HEK293T (cell line): ENCODE measurements at regions not wholly inside any gene's neighbourhood (a gene's known extent, or its start where the extent isn't known, plus 50 kb on each side); places are given as distances from the start of the nearest gene placed in this dataset.
"Not testable (repeated sequence)": the region's sequence is repeated elsewhere in the genome, so short reads cannot be mapped to it uniquely, and the experiment has no call there.

Experiments
- CTCF ChIA-PET: fragments of 350-600 bp; formaldehyde crosslinking; extraction: SDS; loops from one replicate; lab custom pipeline; 2021; ENCODE audit warnings: antibody characterized with exemption, inconsistent platforms; lab: Yijun Ruan, JAX
- POLR2A ChIA-PET: fragments of 350-600 bp; formaldehyde crosslinking; extraction: SDS; loops from one replicate; lab custom pipeline; 2020; ENCODE audit warnings: antibody characterized with exemption, inconsistent platforms; lab: Yijun Ruan, JAX
- DNase-seq: peaks from one replicate; pipeline ENCODE4 v3.0.0; 2012; ENCODE audit warnings: mixed read lengths; ENCODE audit errors: extremely low spot score
- ARNT ChIP-seq: fragments of 450-650 bp; IDR thresholded peaks from 2 replicates; pipeline ENCODE4 v1.6.1; 2017; ENCODE audit warnings: mild to moderate bottlenecking
- BHLHE40 ChIP-seq: fragments of 450-650 bp; IDR thresholded peaks from 2 replicates; pipeline ENCODE4 v1.6.1; 2016; ENCODE audit warnings: mild to moderate bottlenecking, moderate library complexity, borderline replicate concordance
- CTBP1 ChIP-seq: fragments of 450-650 bp; IDR thresholded peaks from 2 replicates; pipeline ENCODE4 v1.6.1; 2016; ENCODE audit warnings: borderline replicate concordance
- ELF4 ChIP-seq: fragments of 450-650 bp; IDR thresholded peaks from 2 replicates; pipeline ENCODE4 v1.6.1; 2017; ENCODE audit warnings: antibody characterized with exemption
- FOXA1 ChIP-seq: fragments of 450-650 bp; IDR thresholded peaks from 2 replicates; pipeline ENCODE4 v1.6.1; 2016; ENCODE audit warnings: mild to moderate bottlenecking
- FOXK2 ChIP-seq: fragments of 450-650 bp; IDR thresholded peaks from 2 replicates; pipeline ENCODE4 v1.6.1; 2016; ENCODE audit warnings: mild to moderate bottlenecking
- FOXM1 ChIP-seq: fragments of 450-650 bp; IDR thresholded peaks from 2 replicates; pipeline ENCODE4 v1.6.1; 2017; ENCODE audit warnings: mild to moderate bottlenecking, borderline replicate concordance
- HDGF ChIP-seq: fragments of 450-650 bp; IDR thresholded peaks from 2 replicates; pipeline ENCODE4 v1.6.1; 2017; ENCODE audit warnings: antibody characterized with exemption, borderline replicate concordance
- L3MBTL2 ChIP-seq: fragments of 450-650 bp; conservative IDR thresholded peaks from 2 replicates; pipeline ENCODE4 v1.6.1; 2016; ENCODE audit warnings: mild to moderate bottlenecking
- LEF1 ChIP-seq: fragments of 450-650 bp; IDR thresholded peaks from 2 replicates; pipeline ENCODE4 v1.6.1; 2017; ENCODE audit warnings: mild to moderate bottlenecking, borderline replicate concordance
- NFRKB ChIP-seq: fragments of 450-650 bp; IDR thresholded peaks from 2 replicates; pipeline ENCODE4 v1.6.1; 2016; ENCODE audit warnings: mild to moderate bottlenecking, moderate library complexity
- PKNOX1 ChIP-seq: fragments of 450-650 bp; IDR thresholded peaks from 2 replicates; pipeline ENCODE4 v1.6.1; 2016
- SP1 ChIP-seq: fragments of 450-650 bp; IDR thresholded peaks from 2 replicates; pipeline ENCODE4 v1.6.1; 2017
- SUZ12 ChIP-seq: fragments of 450-650 bp; IDR thresholded peaks from 2 replicates; pipeline ENCODE4 v1.6.1; 2016; ENCODE audit warnings: mild to moderate bottlenecking
- TARDBP ChIP-seq: fragments of 450-650 bp; IDR thresholded peaks from 2 replicates; pipeline ENCODE4 v1.6.1; 2016
- ZNF384 ChIP-seq: fragments of 450-650 bp; IDR thresholded peaks from 2 replicates; pipeline ENCODE4 v1.6.1; 2016

DNA sequence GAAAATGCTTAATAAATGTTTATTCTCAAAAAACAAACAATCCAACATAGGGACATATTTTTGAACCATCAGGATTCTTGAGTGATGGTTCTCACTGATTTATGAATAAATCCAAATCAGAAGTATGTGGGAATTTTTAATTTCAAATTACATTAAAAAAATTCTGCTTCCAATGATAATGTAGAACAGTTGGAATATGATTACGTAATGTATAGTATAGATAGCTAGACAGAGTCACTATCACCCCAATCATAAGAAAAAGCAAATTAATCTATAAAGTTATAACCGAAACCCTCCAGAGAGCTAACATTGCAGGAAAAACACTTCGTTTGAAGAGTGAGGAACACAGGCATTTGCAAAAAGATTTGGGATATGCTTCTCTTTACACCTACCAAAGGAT lies 1600.6 kb upstream of the B3GALT2 start:
- ChIA-PET POLR2A (no interaction called here), CTCF (no interaction called here)
- no peak for TF ChIP-seq ZNF384
- no peak for TF ChIP-seq HDGF
- no peak for TF ChIP-seq CTBP1
- TF ChIP-seq TARDBP: no peak
- no peak for TF ChIP-seq PKNOX1
- TF ChIP-seq BHLHE40: no peak
- no peak for TF ChIP-seq LEF1
- DNase-seq: no peak

GRCh38 chr1:194786027-194786426 lies 1599.6 kb upstream of the B3GALT2 start:
- ChIA-PET CTCF (no interaction called here), POLR2A (no interaction called here)
- TF ChIP-seq SUZ12 (no peak), FOXM1 (no peak), NFRKB (no peak), LEF1 (no peak), ARNT (no peak), SP1 (no peak), CTBP1 (no peak), PKNOX1 (no peak), TARDBP (no peak), L3MBTL2 (no peak), HDGF (no peak)
- no peak for DNase-seq

DNA sequence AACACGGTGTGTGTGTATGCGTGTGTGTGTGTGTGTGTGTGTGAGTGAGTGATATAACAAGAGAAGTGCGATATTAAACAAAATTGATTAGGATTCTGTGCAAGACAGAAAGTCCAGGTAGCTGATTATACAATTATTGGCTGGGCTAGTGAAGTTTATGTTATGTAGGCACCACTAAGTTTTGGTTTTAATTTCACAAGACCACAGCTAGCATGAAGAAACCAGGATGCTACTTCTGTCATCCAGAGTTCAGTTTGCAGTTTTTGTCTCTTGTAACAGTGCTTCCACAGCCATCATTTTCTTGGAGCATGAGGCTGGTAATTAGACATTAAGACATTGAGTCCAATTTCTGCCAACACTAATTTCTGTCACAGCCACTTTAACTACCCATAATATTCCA lies 1590.2 kb upstream of the B3GALT2 start:
- CTCF ChIA-PET: no interaction called here
- TF ChIP-seq NFRKB (no peak), CTBP1 (no peak), ELF4 (no peak), ZNF384 (no peak), PKNOX1 (no peak), L3MBTL2 (no peak), HDGF (no peak)
- no peak for DNase-seq
- POLR2A ChIA-PET: no interaction called here

GRCh38 chr1:194774535-194774934 lies 1588.1 kb upstream of the B3GALT2 start:
- ChIA-PET CTCF (no interaction called here), POLR2A (no interaction called here)
- TF ChIP-seq SUZ12 (no peak), HDGF (no peak), CTBP1 (no peak), FOXM1 (no peak), NFRKB (no peak), LEF1 (no peak), PKNOX1 (no peak), FOXK2 (no peak), ELF4 (no peak)
- DNase-seq: no peak

DNA sequence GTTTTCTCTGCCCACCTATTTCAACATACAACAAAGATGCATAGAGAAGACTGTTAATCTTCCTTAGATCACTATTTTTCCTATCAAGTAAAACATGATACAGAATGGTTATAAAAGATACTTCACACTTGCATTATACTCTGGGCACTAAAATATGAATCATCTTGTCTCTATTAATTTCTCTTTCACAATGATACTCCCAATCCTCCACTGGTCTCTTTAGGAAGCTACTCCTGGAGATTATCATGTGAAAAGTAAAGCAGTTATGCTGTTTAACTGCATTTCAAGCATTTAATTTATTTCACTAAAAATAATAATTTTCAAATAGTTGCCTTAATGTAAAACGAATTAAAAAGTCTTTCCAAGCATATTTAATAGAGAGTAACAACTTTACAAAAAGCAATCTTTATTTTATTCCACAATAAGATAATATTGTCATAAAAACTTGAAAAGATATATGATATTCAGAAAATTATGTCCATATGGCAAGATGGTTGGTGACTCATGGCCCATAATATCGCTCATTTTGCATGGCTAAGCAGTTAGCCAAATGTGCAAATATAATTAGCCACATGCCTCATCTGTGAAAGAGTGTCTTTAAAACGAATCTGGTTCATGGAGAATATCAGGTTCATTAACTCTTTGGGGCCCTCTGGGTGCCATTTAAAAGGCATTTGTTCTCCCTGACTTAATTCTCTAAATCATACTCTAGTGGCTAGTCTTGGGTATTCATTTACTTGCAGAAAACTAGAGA lies 1569.0 kb upstream of the B3GALT2 start:
- no peak for TF ChIP-seq BHLHE40
- TF ChIP-seq CTBP1: no peak
- TF ChIP-seq PKNOX1: no peak
- no peak for TF ChIP-seq ELF4
- TF ChIP-seq LEF1: no peak
- no peak for TF ChIP-seq L3MBTL2
- TF ChIP-seq ZNF384: no peak
- TF ChIP-seq FOXA1: no peak
- no peak for TF ChIP-seq FOXK2
- TF ChIP-seq NFRKB: no peak
- TF ChIP-seq SUZ12: no peak
- TF ChIP-seq SP1: no peak
- TF ChIP-seq FOXM1: no peak
- TF ChIP-seq TARDBP: no peak
- no peak for TF ChIP-seq ARNT
- no peak for TF ChIP-seq HDGF
- DNase-seq: no peak
- POLR2A ChIA-PET: no interaction called here
- CTCF ChIA-PET: no interaction called here

DNA sequence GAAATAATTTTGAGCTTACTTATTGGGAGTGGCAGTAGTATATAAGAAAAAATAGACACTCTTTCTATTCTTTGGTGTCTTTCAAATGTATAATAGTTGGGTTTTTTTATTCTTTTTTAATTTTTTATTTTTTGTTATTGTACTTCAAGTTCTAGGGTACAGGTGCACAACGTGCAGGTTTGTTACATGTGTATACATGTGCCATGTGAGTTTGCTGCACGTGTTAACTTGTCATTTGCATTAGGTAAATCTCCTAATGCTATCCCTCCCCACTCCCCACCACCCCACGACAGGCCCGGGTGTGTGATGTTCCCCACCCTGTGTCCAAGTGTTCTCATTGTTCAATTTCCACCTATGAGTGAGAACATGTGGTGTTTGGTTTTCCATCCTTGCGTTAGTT lies 1552.4 kb upstream of the B3GALT2 start:
- POLR2A ChIA-PET, CTCF ChIA-PET, DNase-seq: not testable (repeated sequence)
